Common myeloid progenitor, CD34-positive (primary cell): ENCODE measurements at regions not wholly inside any gene's neighbourhood (a gene's known extent, or its start where the extent isn't known, plus 50 kb on each side); places are given as distances from the start of the nearest gene placed in this dataset.

Experiments used
- CTCF ChIA-PET: fragments of 350-600 bp; sonication (Branson Sonifier 250); formaldehyde crosslinking; loops from one replicate; lab custom pipeline; 2021; ENCODE audit warnings: antibody characterized with exemption; lab: Charles Lee
- POLR2A ChIA-PET: fragments of 350-600 bp; sonication (Branson Sonifier 250); formaldehyde crosslinking; loops from one replicate; lab custom pipeline; 2021; ENCODE audit warnings: antibody characterized with exemption; lab: Charles Lee
- DNase-seq, 3 donors: peaks; one replicate each; pipeline versions ENCODE4 v3.0.0 to v3.0.0-alpha.2; 2013
- H3K27ac ChIP-seq, 2 experiments: 1 replicate in 1 of 2; 2 replicates in 1 of 2; pipeline ENCODE4 v1.7.0; 2013; ENCODE audit warnings: inconsistent platforms in 2 of 2, low read length in 2 of 2, mild to moderate bottlenecking in 2 of 2, low read depth in 1 of 2, moderate library complexity in 1 of 2; ENCODE audit not compliant: severe bottlenecking in 2 of 2, insufficient read depth in 1 of 2, poor library complexity in 1 of 2
- H3K27me3 ChIP-seq, 5 experiments: replicated peaks in 2 of 5; 1 replicate in 3 of 5; 2 replicates in 2 of 5; pipeline versions ENCODE4 v1.6.1 to v1.7.0; 2013; ENCODE audit warnings: low read length in 4 of 5, mild to moderate bottlenecking in 2 of 5, moderate library complexity in 2 of 5, inconsistent platforms in 1 of 5; ENCODE audit not compliant: insufficient read depth in 5 of 5, control insufficient read depth in 4 of 5
- H3K36me3 ChIP-seq, 4 experiments: 1 replicate in 2 of 4; 2 replicates in 2 of 4; pipeline versions ENCODE4 v1.6.1 to v1.7.0; 2013; ENCODE audit warnings: low read length in 3 of 4, control low read depth in 1 of 4, mild to moderate bottlenecking in 1 of 4; ENCODE audit not compliant: control insufficient read depth in 4 of 4, insufficient read depth in 4 of 4
- H3K4me1 ChIP-seq, 4 experiments: 1 replicate in 3 of 4; 2 replicates in 1 of 4; pipeline versions ENCODE4 v1.6.1 to v1.7.1; 2013; ENCODE audit warnings: low read length in 3 of 4, mild to moderate bottlenecking in 3 of 4, control low read depth in 1 of 4, inconsistent platforms in 1 of 4, moderate library complexity in 1 of 4; ENCODE audit not compliant: control insufficient read depth in 4 of 4, insufficient read depth in 4 of 4; ENCODE audit errors: control extremely low read depth in 1 of 4
- H3K4me3 ChIP-seq, 7 experiments: 1 replicate in 4 of 7; 2 replicates in 3 of 7; pipeline versions ENCODE4 v1.5.1 to v1.7.0; 2013; ENCODE audit warnings: mild to moderate bottlenecking in 7 of 7, low read length in 6 of 7, moderate library complexity in 6 of 7, inconsistent platforms in 2 of 7, low read depth in 2 of 7, control low read depth in 1 of 7; ENCODE audit not compliant: insufficient read depth in 4 of 7, control insufficient read depth in 1 of 7; ENCODE audit errors: extremely low read depth in 1 of 7
- H3K9me3 ChIP-seq, 5 experiments: 1 replicate in 4 of 5; 2 replicates in 1 of 5; pipeline versions ENCODE4 v1.6.1 to v1.7.1; 2013; ENCODE audit warnings: low read length in 4 of 5, mild to moderate bottlenecking in 2 of 5, inconsistent platforms in 1 of 5, low read depth in 1 of 5, moderate library complexity in 1 of 5; ENCODE audit not compliant: control insufficient read depth in 4 of 5, insufficient read depth in 2 of 5; ENCODE audit errors: control extremely low read depth in 1 of 5
- WGBS: methylation state at CpG from one replicate; pipeline ENCODE4 v1.1.5; 2013; ENCODE audit not compliant: insufficient coverage; 5-methylcytosine and 5-hydroxymethylcytosine counted together

- ChIA-PET POLR2A (no interaction called here), CTCF (no interaction called here)
- Histone ChIP-seq H3K27ac (no peak overlapping the region), H3K4me1 (no peaks in the 10 kb centered on the region), H3K36me3 (no peaks in the 10 kb centered on the region), H3K9me3 (no peaks in the 10 kb centered on the region), H3K4me3 (no peak overlapping the region), H3K27me3 (no peaks in the 10 kb centered on the region)
- DNase-seq: no peak
- WGBS: no CpG with 5 or more reads among the region's 1 CpG
Measured at GRCh38 chr4:45578874-45579273, 545.0 kb downstream of the GABRG1 start.

- POLR2A ChIA-PET: no interaction called here
- no peak overlapping the region for H3K4me3 ChIP-seq
- H3K27ac ChIP-seq: no peak overlapping the region
- CTCF ChIA-PET: no interaction called here
- 100% methylated on average over 2 of the region's 2 CpGs for WGBS
- H3K9me3 ChIP-seq: no peaks in the 10 kb centered on the region
- no peaks in the 10 kb centered on the region for H3K36me3 ChIP-seq
- no peaks in the 10 kb centered on the region for H3K27me3 ChIP-seq
- no peaks in the 10 kb centered on the region for H3K4me1 ChIP-seq
- no peak for DNase-seq
Measured at GRCh38 chr4:45576275-45576674, 547.6 kb downstream of the GABRG1 start.

GRCh38 chr4:45569619-45570018 is 554.2 kb downstream of the GABRG1 start:
- DNase-seq: no peak
- Histone ChIP-seq H3K27me3 (no peaks in the 10 kb centered on the region), H3K4me3 (no peak overlapping the region), H3K27ac (no peak overlapping the region), H3K9me3 (no peaks in the 10 kb centered on the region), H3K4me1 (peaks cover 0 to 3% (median 0%) of the 10 kb centered on the region in 4 experiments), H3K36me3 (no peaks in the 10 kb centered on the region)
- POLR2A ChIA-PET: no interaction called here
- no CpG with 5 or more reads among the region's 1 CpG for WGBS
- CTCF ChIA-PET: no interaction called here

- ChIA-PET POLR2A (no interaction called here), CTCF (no interaction called here)
- Histone ChIP-seq H3K4me1 (peaks cover 0 to 3% (median 0%) of the 10 kb centered on the region in 4 experiments), H3K27me3 (no peaks in the 10 kb centered on the region), H3K9me3 (no peaks in the 10 kb centered on the region), H3K36me3 (no peaks in the 10 kb centered on the region), H3K4me3 (no peak overlapping the region), H3K27ac (no peak overlapping the region)
- no peak for DNase-seq
- 70% methylated on average over 2 of the region's 3 CpGs for WGBS
Measured at GRCh38 chr4:45568694-45569093, 555.2 kb downstream of the GABRG1 start.

GRCh38 chr4:45566896-45567603 is 556.8 kb downstream of the GABRG1 start:
- WGBS: 92% methylated on average over 19 of the region's 19 CpGs
- CTCF ChIA-PET: interaction anchor here (0.7 kb wide), 1 partner anchor 67 kb away, joined by 3 read pairs; no protein-coding TSS in a partner anchor
- Histone ChIP-seq H3K27me3 (no peaks in the 10 kb centered on the region), H3K4me1 (peaks cover 0 to 3% (median 0%) of the 10 kb centered on the region in 4 experiments), H3K4me3 (no peak overlapping the region), H3K9me3 (no peaks in the 10 kb centered on the region), H3K27ac (no peak overlapping the region), H3K36me3 (no peaks in the 10 kb centered on the region)
- DNase-seq: no peak
- POLR2A ChIA-PET: no interaction called here

- CTCF ChIA-PET: interaction anchor here (0.9 kb wide), 1 partner anchor 28 kb away, joined by 4 read pairs; no protein-coding TSS in a partner anchor
Measured at GRCh38 chr4:45554423-45554822, 569.4 kb downstream of the GABRG1 start.

GRCh38 chr4:45550766-45551366 is 573.0 kb downstream of the GABRG1 start:
- Histone ChIP-seq H3K27ac (no peak overlapping the region), H3K36me3 (no peaks in the 10 kb centered on the region), H3K9me3 (no peaks in the 10 kb centered on the region), H3K27me3 (no peaks in the 10 kb centered on the region), H3K4me1 (no peaks in the 10 kb centered on the region), H3K4me3 (peak overlapping the region in 1 of 7 experiments; percentile 53)
- DNase-seq: peak in 2 of 3 donors; percentile 25 to 28
- POLR2A ChIA-PET: no interaction called here
- WGBS: 90% methylated on average over 1 of the region's 4 CpGs
- CTCF ChIA-PET: interaction anchor here (0.8 to 2.3 kb wide), 5 partner anchors 9 to 725 kb away, joined by 3 to 11 read pairs (median 4); no protein-coding TSS in a partner anchor

More at GRCh38 chr4:45554423-45554822, 569.4 kb downstream of the GABRG1 start:
- Histone ChIP-seq H3K4me3 (no peak overlapping the region), H3K27ac (no peak overlapping the region), H3K4me1 (no peaks in the 10 kb centered on the region), H3K9me3 (no peaks in the 10 kb centered on the region), H3K36me3 (no peaks in the 10 kb centered on the region), H3K27me3 (no peaks in the 10 kb centered on the region)
- peak in 1 of 3 donors; percentile 2 for DNase-seq
- WGBS: no CpG with 5 or more reads among the region's 1 CpG
- POLR2A ChIA-PET: no interaction called here
